Keratinocyte (primary cell): ENCODE measurements at regions not wholly inside any gene's neighbourhood (a gene's known extent, or its start where the extent isn't known, plus 50 kb on each side); places are given as distances from the start of the nearest gene placed in this dataset.

Experiments
- EZH2 ChIP-seq: IDR thresholded peaks from one replicate; pipeline ENCODE4 v1.6.1; 2012; ENCODE audit warnings: inconsistent platforms, mild to moderate bottlenecking, low read length, moderate library complexity
- TF ChIP-seq, protein P1 (sequence below), 3 experiments: IDR thresholded peaks in 1 of 3; conservative IDR thresholded peaks in 1 of 3; optimal IDR thresholded peaks in 1 of 3; 2 replicates in 2 of 3; 3 replicates in 1 of 3; pipeline versions ENCODE3 to v1.5.1; 2011; ENCODE audit warnings: low read length in 3 of 3, mild to moderate bottlenecking in 3 of 3, moderate library complexity in 2 of 3, control low read depth in 1 of 3, inconsistent platforms in 1 of 3; ENCODE audit not compliant: insufficient read depth in 2 of 3; ENCODE audit errors: extremely low read depth in 1 of 3

DNA sequence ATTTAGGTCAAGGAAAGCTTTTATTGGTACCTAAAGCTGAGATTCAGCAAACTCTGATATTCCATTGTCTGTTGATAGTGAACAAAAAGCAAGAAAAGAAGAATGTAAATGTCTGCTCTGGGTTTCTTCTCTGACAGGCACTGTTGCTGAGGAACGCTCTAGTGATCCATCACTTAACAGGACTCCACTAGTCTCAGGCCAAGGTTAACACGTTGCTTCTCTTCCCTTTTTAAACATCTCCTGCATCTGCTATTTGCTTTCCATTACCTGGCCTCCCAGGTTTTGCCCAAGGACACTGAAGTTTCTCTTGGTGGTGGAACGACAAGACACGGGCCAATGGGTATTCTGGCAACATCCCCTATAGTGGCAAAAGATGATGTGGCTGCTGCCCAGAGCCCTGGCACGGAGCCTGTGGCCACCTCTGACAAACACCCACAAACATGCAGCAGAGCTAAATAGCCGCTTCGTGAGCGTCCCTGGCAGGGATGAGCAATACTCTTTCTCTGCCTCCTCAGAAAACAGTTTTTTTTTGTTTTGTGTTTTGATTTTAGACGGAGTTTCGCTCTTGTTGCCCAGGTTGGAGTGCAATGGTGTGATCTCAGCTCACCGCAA lies 97.8 kb upstream of the AKAP13 start:
- TF ChIP-seq, protein P1, sequence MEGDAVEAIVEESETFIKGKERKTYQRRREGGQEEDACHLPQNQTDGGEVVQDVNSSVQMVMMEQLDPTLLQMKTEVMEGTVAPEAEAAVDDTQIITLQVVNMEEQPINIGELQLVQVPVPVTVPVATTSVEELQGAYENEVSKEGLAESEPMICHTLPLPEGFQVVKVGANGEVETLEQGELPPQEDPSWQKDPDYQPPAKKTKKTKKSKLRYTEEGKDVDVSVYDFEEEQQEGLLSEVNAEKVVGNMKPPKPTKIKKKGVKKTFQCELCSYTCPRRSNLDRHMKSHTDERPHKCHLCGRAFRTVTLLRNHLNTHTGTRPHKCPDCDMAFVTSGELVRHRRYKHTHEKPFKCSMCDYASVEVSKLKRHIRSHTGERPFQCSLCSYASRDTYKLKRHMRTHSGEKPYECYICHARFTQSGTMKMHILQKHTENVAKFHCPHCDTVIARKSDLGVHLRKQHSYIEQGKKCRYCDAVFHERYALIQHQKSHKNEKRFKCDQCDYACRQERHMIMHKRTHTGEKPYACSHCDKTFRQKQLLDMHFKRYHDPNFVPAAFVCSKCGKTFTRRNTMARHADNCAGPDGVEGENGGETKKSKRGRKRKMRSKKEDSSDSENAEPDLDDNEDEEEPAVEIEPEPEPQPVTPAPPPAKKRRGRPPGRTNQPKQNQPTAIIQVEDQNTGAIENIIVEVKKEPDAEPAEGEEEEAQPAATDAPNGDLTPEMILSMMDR (optimal IDR thresholded peaks at IDR 0.05 in 1 of 3, IDR thresholded peaks at IDR 0.05 in 1 of 3, conservative IDR thresholded peaks at IDR 0.05 in 1 of 3; ENCODE audit: extremely low read depth in 1 of 3, insufficient read depth in 2 of 3, low read length in 3 of 3), result no peak
- no peak for TF ChIP-seq EZH2
